Sigmoid colon (tissue), 6 donors: ENCODE measurements at regions not wholly inside any gene's neighbourhood (a gene's known extent, or its start where the extent isn't known, plus 50 kb on each side); places are given as distances from the start of the nearest gene placed in this dataset.

Experiments used
- DNase-seq: peaks from one replicate; pipeline ENCODE4 v3.0.0-alpha.2; 2019
- H3K27ac ChIP-seq, 4 donors: fragments of 200-600 bp; sonication (generic); one replicate each; pipeline ENCODE4 v1.5.1; 2016 to 2019; ENCODE audit warnings: mild to moderate bottlenecking in 1 of 4
- H3K27me3 ChIP-seq, 3 donors: fragments of 200-600 bp; sonication (generic); one replicate each; pipeline ENCODE4 v1.5.1; 2019; ENCODE audit warnings: mild to moderate bottlenecking in 1 of 3
- H3K36me3 ChIP-seq, 4 donors: fragments of 200-600 bp; sonication (generic); one replicate each; pipeline ENCODE4 v1.5.1; 2016 to 2019
- H3K4me1 ChIP-seq, 4 donors: fragments of 200-600 bp; sonication (generic); one replicate each; pipeline ENCODE4 v1.5.1; 2017 to 2019
- H3K4me3 ChIP-seq, 4 donors: fragments of 200-600 bp; sonication (generic); one replicate each; pipeline ENCODE4 v1.5.1; 2017 to 2019; ENCODE audit warnings: mild to moderate bottlenecking in 2 of 4, moderate library complexity in 1 of 4
- H3K9me3 ChIP-seq, 4 donors: fragments of 200-600 bp in 3 of 4; sonication (generic) in 3 of 4; one replicate each; pipeline versions ENCODE4 v1.5.1 to v1.6.1; 2013 to 2019
- CTCF ChIP-seq, 4 experiments: fragments of 450-650 bp in 3 of 4; fragments of 200-600 bp in 1 of 4; IDR thresholded peaks; one replicate each; pipeline ENCODE4 v1.5.1; 2016 to 2019; ENCODE audit warnings: antibody characterized with exemption in 4 of 4, mild to moderate bottlenecking in 3 of 4, moderate library complexity in 2 of 4
- EP300 ChIP-seq, 4 donors: sonication (generic); formaldehyde crosslinking; IDR thresholded peaks; one replicate each; pipeline ENCODE4 v1.6.1; 2017; ENCODE audit warnings: antibody characterized with exemption in 4 of 4
- POLR2A ChIP-seq, 2 donors: fragments of 450-650 bp; IDR thresholded peaks; one replicate each; pipeline ENCODE4 v1.6.1; 2016; ENCODE audit warnings: antibody characterized with exemption in 2 of 2, mild to moderate bottlenecking in 2 of 2, moderate library complexity in 2 of 2
- POLR2AphosphoS5 ChIP-seq, 4 donors: sonication (generic); formaldehyde crosslinking; IDR thresholded peaks; one replicate each; pipeline ENCODE4 v1.6.1; 2017; ENCODE audit warnings: antibody characterized with exemption in 4 of 4
- WGBS, 2 donors: extraction: QIAGEN DNeasy Blood & Tissue Kit; methylation state at CpG; one replicate each; pipeline ENCODE4 v1.1.7; 2013; 5-methylcytosine and 5-hydroxymethylcytosine counted together
- intact Hi-C: fragments of 100-400 bp; cut with DNase I; formaldehyde crosslinking; loops from one replicate; pipeline ENCODE4 v1.15.1; 2023
- small RNA-seq, 3 donors: library from RNA; depleted of rRNA; stranded (forward); fragments of <200 nt; gene quantifications; one replicate each; pipeline ENCODE3, GENCODE V24; 2016
- donor health status: healthy with polysubstance abuse.
- donor health status: healthy.

- intact Hi-C loops, result no loop called here
- no peaks in the 10 kb centered on the region for H3K4me1 ChIP-seq
- H3K9me3 ChIP-seq, result peaks cover 0 to 11% (median 3%) of the 10 kb centered on the region in 4 donors
- H3K4me3 ChIP-seq, result no peak overlapping the region
- no peak overlapping the region for H3K27ac ChIP-seq
- TF ChIP-seq EP300 (IDR thresholded peaks at IDR 0.05), result no peak
- no peak for TF ChIP-seq POLR2A (IDR thresholded peaks at IDR 0.05)
- no peak for TF ChIP-seq CTCF (IDR thresholded peaks at IDR 0.05)
- TF ChIP-seq POLR2AphosphoS5 (IDR thresholded peaks at IDR 0.05), result no peak
- peaks cover 2 to 50% (median 8%) of the 10 kb centered on the region in 3 donors for H3K27me3 ChIP-seq
- DNase-seq, result no peak
- WGBS, 2 donors, result 55 to 57% methylated on average over 21 of the region's 21 CpGs
- H3K36me3 ChIP-seq, result no peaks in the 10 kb centered on the region
Measured at GRCh38 chr1:29382851-29383745, 146.8 kb downstream of the PTPRU start.

GRCh38 chr1:29381426-29381825 lies 145.1 kb downstream of the PTPRU start:
- Histone ChIP-seq H3K27me3 (peaks cover 2 to 47% (median 14%) of the 10 kb centered on the region in 3 donors), H3K4me1 (no peaks in the 10 kb centered on the region), H3K27ac (no peak overlapping the region), H3K4me3 (no peak overlapping the region), H3K9me3 (peaks cover 0 to 11% (median 3%) of the 10 kb centered on the region in 4 donors), H3K36me3 (no peaks in the 10 kb centered on the region)
- DNase-seq, result no peak
- intact Hi-C loops, result no loop called here
- WGBS, 2 donors, result 75 to 88% methylated on average over 7 of the region's 7 CpGs
- TF ChIP-seq EP300 (IDR thresholded peaks at IDR 0.05) (no peak), POLR2AphosphoS5 (IDR thresholded peaks at IDR 0.05) (no peak), POLR2A (IDR thresholded peaks at IDR 0.05) (no peak), CTCF (IDR thresholded peaks at IDR 0.05) (no peak)

GRCh38 chr1:29380532-29380931 lies 144.2 kb downstream of the PTPRU start:
- no peak for DNase-seq
- H3K27me3 ChIP-seq, result peaks cover 2 to 45% (median 14%) of the 10 kb centered on the region in 3 donors

GRCh38 chr1:29379443-29380073 lies 143.2 kb downstream of the PTPRU start:
- DNase-seq, result no peak
- Histone ChIP-seq H3K27ac (no peak overlapping the region), H3K9me3 (peaks cover 0 to 20% (median 3%) of the 10 kb centered on the region in 4 donors), H3K4me3 (no peak overlapping the region), H3K27me3 (peaks cover 2 to 35% (median 14%) of the 10 kb centered on the region in 3 donors), H3K36me3 (no peaks in the 10 kb centered on the region), H3K4me1 (no peaks in the 10 kb centered on the region)
- intact Hi-C loops, result no loop called here
- WGBS, 2 donors, result 24 to 34% methylated on average over 7 of the region's 7 CpGs
- TF ChIP-seq POLR2AphosphoS5 (IDR thresholded peaks at IDR 0.05), result no peak
- no peak for TF ChIP-seq CTCF (IDR thresholded peaks at IDR 0.05)
- no peak for TF ChIP-seq POLR2A (IDR thresholded peaks at IDR 0.05)
- TF ChIP-seq EP300 (IDR thresholded peaks at IDR 0.05), result no peak

More at GRCh38 chr1:29380532-29380931, 144.2 kb downstream of the PTPRU start:
- Histone ChIP-seq H3K9me3 (peaks cover 0 to 13% (median 3%) of the 10 kb centered on the region in 4 donors), H3K36me3 (no peaks in the 10 kb centered on the region), H3K27ac (no peak overlapping the region), H3K4me1 (no peaks in the 10 kb centered on the region), H3K4me3 (no peak overlapping the region)
- 45 to 46% methylated on average over 1 of the region's 1 CpG for WGBS, 2 donors
- intact Hi-C loops, result no loop called here
- TF ChIP-seq CTCF (IDR thresholded peaks at IDR 0.05) (no peak), POLR2AphosphoS5 (IDR thresholded peaks at IDR 0.05) (no peak), POLR2A (IDR thresholded peaks at IDR 0.05) (no peak), EP300 (IDR thresholded peaks at IDR 0.05) (no peak)

Small RNAs in the stretch of these regions (small RNA-seq; reads per million reads assigned to genes)
- gene AL021921.1, result 0 reads per million in 3 donors
